HG02759 (cell line): ENCODE measurements at regions not wholly inside any gene's neighbourhood (a gene's known extent, or its start where the extent isn't known, plus 50 kb on each side); places are given as distances from the start of the nearest gene placed in this dataset.
"Not testable (repeated sequence)": the region's sequence is repeated elsewhere in the genome, so short reads cannot be mapped to it uniquely, and the experiment has no call there.

ENCODE experiments used
- ATAC-seq: cut with Tn5 transposase; IDR thresholded peaks from one replicate; pipeline ENCODE4 v1.9.1; 2021; ENCODE audit warnings: mild to moderate bottlenecking, moderate library complexity; ENCODE audit not compliant: unreplicated experiment

DNA sequence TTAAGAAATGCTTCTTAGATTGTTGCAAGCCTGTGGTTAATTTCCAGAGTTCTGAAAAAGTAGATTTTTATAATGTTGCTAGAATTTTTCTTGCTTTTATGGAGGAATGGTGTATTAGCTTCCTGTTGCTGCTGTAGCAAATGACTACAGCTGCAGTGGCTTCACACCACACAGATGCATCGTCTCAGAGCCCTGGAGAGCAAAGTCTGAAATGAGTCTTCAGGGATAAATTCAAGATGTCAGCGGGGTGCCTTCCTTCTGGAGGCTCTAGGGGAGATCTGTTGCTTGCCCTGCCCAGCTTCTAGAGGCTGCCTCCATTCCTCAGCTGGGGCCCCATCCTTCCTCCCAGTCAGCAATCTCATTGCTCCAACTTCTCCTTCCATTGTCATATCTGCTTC is 187.8 kb downstream of the ZNF516 start:
- no peak for ATAC-seq

DNA sequence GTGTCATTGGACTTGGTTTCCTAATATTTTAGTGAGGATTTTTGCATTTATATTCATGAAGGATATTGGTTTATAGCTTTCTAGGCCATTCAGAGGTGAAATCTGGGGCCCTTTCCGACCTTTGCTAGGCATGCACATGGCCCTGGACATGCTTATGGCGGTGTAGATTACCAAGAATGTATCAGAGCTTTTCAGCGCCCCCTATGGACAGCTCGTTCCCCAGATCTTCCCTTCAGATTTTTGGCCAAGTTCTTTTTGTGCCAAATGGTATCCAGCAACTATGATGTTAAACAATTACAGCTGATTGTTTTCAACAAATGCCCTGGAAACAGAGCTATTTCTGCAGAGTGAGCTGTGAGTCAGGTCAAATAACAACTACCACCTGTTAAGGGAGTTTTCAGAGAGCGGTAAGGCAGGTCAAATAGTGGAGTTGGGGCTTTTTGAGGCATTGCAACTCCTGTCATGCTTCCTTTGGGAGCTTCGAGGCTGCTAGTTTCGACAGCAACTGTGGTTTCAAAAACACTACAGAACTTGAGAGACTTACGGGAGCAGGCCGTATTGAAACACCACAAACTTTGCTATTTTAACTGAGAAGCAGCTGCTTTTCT is 188.3 kb downstream of the ZNF516 start:
- ATAC-seq = no peak

DNA sequence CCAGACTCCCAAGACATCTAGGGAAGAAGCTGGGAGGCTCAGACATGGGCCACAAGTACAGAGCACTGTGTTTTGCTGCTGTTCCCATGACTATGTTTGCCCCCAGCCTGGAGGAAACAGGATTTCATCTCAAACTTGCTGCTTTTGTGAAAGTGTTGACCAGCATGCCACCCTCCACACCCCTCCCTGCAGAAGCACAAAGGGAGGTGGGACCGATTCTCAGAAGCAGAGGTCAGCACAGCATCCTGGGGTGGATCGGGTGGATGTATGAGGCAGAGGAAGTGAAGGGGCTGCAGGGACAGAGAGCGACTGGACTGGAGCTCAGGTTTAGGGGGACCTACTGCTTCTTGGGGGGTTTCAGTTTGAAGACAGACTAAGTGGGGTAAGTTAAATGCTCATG is 209.2 kb downstream of the ZNF516 start:
- ATAC-seq = no peak

DNA sequence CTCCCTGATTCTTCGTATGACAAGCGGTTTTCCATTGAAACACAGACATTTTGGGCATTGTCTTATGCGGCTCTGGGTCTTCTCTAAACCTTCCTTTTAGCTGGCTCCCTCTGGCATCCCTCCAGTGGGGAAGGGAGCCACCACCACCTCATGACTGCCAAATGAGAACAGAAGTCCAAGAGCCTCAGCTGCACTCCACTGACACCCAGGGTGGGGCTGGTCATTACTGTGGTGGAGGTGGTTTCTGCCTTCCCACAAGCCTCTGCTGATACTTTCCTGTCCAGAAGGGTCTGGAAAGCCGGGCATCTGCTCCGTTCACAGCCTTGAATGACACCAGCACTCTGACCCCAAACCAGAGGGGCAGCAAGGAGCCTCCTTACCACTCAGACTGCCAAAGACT is 213.5 kb downstream of the ZNF516 start:
- no peak for ATAC-seq

DNA sequence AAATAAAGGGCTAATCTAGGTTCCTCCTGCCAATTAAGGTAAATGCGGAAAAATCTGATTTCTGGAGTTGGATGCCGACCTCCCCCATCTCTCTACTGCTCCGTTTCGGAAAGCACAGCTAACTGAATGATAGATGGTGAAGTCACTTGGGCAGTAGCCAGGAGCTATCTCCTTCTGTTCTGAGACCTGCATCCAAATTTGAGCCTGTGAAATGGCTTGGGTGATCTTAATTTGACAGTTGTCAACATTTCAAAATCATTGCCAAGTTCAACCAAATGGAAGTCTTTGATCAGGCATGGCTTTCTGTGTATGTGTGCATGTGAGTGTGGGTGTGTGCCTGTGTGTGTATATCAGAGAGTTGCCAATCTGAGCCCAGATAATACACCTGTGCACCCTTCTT is 217.2 kb downstream of the ZNF516 start:
- no peak for ATAC-seq

DNA sequence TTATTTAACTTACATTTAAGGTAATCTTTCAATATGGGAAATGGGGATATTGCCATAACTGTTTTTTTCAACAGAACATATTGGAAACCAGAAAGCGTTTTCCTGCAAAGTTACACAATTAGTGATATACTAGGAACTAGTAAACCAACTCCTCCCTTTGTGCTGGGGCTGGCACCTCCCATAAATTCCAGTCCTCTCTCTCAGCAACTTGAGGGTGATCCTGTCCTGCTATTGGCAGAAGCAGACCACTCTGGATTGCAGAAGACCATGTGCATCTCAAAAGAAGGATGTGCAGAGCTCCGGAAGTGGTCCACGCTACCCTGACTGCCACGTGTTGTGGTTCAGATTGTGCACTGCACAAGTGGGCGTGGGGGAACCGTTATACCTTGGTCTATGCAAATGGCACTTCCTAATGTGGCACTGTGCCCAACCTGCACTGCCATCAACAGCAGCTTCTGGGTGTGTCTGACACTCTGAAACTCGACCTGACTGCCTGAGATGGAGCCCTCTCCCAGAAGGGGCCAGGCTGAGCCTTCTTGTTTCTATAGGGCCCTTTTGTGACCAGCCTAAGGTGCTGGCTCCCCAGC is 219.2 kb downstream of the ZNF516 start:
- ATAC-seq = no peak

DNA sequence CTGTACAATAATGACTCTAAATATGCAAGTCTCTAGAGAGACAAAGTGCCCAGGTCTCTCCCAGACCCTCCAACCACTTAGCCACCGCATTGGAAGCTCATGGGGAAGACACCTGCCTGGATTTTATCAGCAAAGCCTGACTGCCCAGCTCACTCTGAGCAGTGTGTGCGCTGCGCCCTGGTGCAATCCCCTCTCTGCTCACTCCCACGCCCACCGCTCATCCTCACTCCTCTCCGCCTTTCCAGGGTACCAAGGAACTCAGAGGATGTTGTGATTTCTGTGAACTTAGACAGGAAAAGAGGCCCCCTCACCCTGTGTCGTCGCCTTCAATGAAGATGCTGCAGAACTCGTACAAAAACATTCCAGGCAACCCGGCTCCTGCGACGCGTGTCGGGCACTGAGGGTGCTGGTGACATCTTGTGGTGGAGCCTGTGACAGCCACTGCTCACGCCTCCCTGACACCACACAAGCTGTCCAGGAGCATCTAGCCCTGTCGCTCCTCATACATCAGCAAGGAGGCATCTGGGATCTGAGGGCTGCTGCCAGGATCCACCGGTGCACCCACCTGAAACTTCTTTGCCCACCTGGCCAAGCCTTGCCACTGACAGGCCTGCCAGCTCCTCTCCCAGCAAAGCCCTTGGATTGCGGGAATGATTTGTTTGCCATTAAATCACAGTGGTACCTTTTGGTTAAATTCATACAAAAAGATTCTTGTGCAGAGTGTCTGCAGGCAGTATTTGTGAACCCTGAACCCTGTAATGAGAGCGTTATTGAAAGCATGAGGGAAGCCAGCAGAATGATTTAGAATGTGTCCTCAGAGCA is 220.4 kb downstream of the ZNF516 start:
- no peak for ATAC-seq

DNA sequence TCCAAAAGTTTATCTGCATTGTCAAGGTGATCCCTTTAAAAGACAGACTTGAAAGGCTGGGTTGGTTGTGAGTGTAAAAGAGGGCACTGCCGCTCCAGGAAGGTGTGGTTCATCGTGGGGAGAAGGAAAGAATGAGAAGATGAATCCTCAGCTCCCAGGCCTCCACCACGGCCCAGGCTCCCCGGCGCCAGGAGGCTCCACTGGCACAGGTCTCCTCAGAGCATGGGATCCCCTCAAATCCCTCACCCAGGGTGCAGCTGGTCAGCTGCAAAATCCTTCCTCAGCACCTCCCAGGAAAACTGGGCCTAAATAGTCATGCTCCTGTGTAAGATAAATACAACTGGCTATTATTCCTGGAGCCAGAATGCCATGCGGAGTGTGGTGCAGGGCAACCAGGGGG is 221.1 kb downstream of the ZNF516 start:
- no peak for ATAC-seq

DNA sequence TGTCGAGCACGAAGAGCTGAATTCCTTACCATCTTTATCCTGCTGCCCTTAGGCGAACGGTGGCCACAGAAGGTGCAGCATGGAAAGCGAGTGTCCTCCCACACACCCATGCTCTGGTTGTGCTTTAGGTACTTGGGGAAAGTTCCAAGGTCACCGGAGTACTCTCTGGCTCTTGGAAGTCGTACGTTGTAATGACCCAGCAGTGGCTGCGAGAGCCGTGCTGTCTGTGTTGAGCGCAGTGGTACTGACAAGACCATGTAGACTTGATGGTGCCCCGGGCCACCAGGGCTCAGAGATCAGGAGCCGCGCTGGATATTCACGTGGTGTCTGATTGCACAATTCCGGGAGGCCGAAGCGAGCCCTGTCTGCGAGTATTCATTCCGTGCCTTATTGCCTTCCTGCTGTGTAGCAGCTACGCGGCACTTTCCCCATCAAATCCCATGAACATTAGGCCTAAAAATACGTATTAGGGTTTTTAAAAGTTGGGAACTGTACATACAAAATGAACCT is 222.0 kb downstream of the ZNF516 start:
- ATAC-seq = no peak

DNA sequence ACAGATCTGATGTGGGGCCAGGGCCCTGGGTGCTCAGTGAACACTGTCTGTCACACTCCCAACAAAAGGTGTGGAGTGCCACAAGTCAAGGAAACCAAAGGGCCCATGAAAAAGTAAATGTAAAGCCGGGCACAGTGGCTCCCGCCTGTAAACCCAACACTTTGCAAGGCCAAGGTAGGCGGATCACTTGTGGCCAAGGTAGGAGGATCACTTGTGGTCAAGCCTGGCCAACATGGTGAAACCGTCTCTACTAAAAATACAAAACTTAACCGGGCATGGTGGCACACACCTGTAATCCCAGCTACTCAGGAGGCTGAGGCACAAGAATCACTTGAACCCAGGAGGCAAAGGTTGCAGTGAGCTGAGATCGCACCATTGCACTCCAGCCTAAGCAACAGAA is 227.6 kb downstream of the ZNF516 start:
- not testable (repeated sequence) for ATAC-seq

DNA sequence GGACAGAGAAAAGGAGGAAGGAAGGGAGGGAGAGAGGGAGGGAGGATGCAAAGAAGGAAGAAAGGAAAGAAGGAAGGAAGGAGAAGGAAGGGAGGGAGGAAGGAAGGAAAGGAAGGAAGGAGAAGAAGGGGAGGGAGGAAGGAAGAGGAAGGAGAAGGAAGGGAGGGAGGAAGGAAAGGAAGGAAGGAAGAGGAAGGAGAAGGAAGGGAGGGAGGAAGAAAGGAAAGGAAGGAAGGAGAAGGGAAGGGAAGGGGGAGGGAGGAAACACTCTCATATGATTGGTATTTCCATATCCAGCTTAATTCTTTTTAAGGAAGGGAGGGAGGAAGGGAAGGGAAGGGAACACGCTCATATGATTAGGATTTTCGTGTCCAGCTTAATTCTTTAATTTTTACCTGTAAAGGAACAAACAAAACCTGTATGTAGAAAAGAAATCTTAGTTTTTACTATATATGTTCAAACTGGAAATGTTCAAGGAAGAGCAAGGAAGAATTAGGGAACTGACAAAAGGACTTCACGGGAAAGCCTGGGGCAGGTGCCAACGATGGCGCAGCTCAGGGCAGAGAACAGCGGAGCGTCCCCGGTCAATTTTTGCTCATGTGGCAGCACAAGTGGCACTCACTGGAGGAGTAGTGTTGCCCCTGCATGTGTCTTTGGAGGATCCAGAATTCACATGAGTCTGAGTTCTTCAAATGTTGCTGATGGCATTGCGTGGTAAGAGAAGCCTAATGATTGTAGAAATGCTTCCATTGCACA is 228.6 kb downstream of the ZNF516 start:
- no peak for ATAC-seq

DNA sequence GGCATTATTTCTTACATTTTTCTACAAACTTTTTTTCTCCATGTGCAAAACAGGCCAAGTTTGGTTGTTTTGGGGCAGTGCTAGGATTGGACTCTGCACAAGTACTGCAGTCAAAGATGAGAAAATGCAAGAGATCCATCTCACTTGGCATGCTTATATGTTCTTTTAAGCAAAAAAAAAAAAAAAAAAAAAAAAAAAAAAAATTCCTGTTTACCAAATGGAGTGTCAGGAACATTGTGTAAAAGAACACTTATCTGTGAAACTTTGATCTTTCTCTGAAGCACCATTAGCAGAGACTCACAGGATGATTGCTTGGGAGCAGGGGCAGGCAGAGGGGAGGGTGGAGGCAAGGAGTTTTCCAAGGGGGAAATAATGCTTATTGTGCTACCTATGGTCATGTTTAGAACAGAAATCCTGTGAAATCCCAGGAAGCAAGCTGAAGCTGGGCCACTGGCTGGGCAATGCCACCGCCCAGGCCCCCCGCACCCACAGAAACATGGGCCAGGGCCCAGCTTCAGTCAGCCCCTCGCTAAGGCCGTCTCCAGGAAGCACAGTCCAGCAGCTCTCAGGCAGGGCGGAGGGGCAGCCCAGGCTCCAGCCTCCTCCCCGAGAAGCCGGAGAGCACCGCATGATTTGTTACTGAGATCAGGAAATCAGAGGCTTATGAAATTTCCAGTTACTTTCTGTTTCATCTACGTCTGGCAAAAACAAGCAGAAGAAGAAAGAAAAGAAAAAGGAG is 229.4 kb downstream of the ZNF516 start:
- ATAC-seq = no peak

DNA sequence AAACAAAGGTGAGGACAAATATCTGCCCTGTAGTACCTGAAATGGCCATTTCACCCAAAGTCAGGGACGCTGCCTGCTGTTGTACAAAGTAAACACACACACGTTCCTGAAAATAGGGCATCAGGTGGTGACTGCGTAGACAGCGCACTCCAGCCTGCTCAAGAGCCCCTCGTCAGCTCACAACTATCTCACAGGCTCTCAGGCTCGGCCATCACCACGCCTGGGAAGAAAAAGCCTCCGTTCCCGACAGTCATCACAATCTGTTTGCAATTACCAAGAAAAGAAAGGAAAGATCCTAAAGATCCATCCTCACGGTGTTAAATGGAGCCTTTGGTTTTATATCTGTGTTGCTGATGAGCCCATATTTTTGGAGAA is 230.2 kb downstream of the ZNF516 start:
- ATAC-seq = no peak

DNA sequence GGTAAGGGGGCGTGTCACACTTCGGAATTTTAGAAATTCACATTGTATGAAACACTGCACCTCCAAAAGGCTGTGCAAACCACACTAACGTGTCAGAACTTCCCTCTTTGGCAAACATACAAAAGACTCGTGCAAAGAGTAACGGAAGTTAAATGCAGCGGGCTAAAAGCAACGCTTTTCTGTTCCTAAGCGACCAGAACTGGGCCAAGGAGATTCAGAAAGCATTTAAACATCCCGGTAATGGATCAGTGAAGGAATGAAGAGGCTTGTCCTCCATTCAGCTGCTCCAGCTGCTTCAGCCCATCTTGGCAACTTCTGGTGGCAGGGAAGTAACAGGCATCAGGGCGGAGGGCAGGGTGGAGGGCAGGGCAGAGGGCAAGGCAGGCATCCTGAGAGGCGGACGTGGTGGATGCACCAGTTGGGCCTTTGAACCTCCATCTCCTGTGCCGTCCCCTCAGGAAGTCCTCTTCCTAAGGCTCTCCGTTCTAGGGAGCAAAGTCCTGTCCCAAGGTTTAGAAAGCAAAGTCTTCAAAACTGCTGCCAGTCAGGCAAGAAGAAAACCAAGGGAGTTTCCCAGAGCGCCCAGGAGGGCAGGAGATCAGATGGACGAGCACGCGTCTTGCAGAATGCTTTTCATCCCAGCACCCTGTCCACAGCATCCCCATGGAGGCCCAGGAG is 230.7 kb downstream of the ZNF516 start:
- ATAC-seq = no peak

DNA sequence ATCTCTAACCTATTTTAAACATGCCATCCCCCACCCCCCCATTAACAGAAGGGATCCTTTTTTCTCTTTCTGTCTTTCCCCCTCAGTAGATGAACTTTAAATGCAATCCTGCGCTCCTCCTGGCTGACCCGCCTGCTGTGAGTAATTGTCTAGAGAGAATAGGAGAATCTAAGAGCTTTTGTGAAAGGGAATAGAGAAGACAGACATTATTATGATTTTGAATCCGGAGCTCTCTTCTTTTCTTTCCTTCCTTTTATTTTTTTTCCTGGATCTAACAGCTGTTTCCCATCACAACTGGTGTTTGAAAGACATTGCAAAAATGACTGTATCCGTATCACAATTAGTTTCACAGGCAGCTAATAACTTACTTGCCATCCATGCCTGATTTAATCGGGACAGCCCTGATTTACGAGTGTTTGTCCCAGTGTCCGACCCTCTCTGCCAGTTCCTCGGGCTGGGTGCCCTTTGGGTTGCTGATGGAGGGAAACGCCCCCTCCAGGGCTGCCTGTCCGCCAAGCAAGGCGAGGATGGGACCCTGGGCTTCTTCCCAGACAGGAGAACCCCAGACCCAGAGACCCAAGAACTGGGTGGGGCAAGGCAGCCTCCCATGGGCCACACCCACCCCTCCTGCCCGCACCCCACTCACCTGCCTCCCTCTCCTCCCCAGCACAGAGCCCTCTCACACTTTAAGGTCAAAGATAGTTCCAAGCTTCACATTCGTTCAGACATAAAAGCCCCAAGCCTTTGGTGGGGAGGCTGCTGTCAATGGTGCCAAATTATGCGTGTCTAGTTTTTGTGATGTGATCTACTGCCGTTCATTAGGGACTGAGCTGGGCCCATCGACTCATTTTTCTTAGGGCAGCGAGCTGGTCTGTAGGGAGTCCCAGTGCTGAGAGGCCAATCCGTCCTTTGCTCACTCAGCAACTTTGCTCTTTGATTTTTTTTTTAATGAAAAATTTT is 231.7 kb downstream of the ZNF516 start:
- no peak for ATAC-seq

DNA sequence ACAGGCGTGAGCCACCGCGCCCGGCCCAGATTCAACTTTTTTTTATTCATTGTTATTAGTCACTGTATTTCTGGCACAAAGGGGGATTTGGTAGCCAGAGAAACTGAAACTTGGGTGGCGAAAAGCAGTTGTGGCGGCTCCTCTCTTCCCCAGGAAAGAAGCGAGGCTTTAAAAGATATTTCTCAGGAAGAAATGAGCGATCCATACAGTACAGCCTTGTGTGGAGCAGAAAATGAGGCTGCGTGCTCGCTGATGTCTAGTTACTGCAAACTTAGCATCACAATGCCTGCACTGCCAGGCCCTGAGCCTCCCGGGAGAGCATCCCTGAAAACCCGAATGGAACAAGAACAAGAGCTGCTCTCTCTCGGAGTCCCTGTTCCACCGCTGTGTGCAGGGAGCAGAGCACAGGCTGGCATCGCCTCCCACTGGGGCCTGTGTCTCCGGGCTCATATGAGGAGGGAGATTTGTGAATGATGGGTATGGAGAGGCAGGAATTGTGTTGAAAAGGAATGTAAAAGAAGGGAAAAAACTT is 234.0 kb downstream of the ZNF516 start:
- ATAC-seq = no peak

DNA sequence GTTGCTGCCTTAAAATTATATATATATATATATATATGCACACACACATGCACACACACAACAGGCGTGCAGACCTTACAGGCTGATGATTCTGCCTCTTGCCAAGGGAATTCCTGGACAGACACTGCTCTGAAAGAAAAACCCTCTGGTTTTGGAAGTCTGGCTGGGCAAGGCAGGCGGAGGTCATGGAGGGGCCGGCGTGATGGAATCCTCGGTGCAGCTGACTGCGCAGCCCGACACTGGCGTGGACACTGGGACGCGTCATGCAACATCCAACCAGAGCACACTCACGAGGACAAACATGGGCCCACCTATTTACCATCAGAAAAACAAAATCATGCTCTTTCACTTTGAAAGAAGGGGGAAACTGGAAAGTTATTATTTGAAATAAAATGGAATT is 235.3 kb downstream of the ZNF516 start:
- ATAC-seq = no peak

DNA sequence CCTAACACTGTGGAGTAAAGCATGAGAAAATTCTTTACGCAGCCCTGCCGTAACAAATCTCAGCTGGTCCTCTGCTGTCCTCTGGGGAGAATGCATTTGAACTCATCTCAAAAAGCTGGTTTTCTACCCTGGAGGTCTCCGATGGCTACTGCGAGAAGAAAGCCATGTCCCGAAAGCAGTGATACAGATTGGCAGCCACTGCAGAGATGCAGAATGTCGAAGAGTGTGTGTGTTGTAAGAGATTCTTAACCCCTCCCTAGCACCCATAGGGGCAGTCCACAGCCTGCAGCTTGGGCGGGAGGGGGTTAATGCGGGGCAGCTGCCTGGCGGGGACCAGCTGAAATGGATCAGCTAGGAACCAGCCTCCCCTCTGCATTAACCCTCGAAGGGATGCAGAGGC is 235.9 kb downstream of the ZNF516 start:
- ATAC-seq = no peak

DNA sequence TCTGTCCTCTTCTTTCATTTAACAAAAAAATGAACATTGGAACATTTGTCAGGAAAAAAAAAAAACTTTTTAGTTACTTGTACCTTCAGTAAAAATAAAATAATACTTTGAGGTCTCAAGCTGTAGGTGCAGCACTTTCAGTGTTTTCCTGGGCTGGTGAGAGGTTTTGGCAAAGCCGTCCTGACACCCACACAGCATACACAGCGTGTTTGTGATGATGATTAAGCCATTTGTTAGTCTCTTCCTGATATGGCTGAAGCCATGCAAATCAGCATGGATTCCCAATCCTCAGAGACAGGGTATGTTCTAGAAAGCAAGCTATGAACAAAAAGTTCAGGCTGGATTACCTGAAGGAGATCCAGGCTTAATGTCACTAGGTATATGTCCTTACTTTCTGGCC is 236.8 kb downstream of the ZNF516 start:
- no peak for ATAC-seq
